Upper lobe of left lung (tissue), 6 donors: ENCODE measurements at regions not wholly inside any gene's neighbourhood (a gene's known extent, or its start where the extent isn't known, plus 50 kb on each side); places are given as distances from the start of the nearest gene placed in this dataset.

Experiments
- ATAC-seq, 2 donors: fragments of 200-7000 bp; cut with Tn5 transposase; one replicate each; pipeline ENCODE4 v1.9.1; 2022; ENCODE audit warnings: mild to moderate bottlenecking in 2 of 2, moderate library complexity in 2 of 2; ENCODE audit not compliant: low FRiP score in 2 of 2
- DNase-seq, 2 donors: peaks; one replicate each; pipeline ENCODE4 v3.0.0-alpha.2; 2019 to 2020
- H3K27ac ChIP-seq, 4 donors: fragments of 200-600 bp; sonication (generic); one replicate each; pipeline ENCODE4 v1.5.1; 2016 to 2019
- H3K27me3 ChIP-seq, 4 donors: fragments of 200-600 bp; sonication (generic); one replicate each; pipeline ENCODE4 v1.5.1; 2017 to 2019
- H3K36me3 ChIP-seq, 4 donors: fragments of 200-600 bp; sonication (generic); one replicate each; pipeline ENCODE4 v1.5.1; 2016 to 2019
- H3K4me1 ChIP-seq, 4 donors: fragments of 200-600 bp; sonication (generic); one replicate each; pipeline ENCODE4 v1.5.1; 2018 to 2019
- H3K4me3 ChIP-seq, 4 donors: fragments of 200-600 bp; sonication (generic); one replicate each; pipeline ENCODE4 v1.5.1; 2017 to 2019; ENCODE audit warnings: mild to moderate bottlenecking in 2 of 4, moderate library complexity in 1 of 4
- H3K9me3 ChIP-seq, 4 donors: fragments of 200-600 bp; sonication (generic); one replicate each; pipeline ENCODE4 v1.5.1; 2018 to 2019
- EP300 ChIP-seq, 4 donors: sonication (generic); formaldehyde crosslinking; IDR thresholded peaks; one replicate each; pipeline ENCODE4 v1.5.1; 2017; ENCODE audit warnings: antibody characterized with exemption in 4 of 4, control low read depth in 2 of 4
- POLR2A ChIP-seq, 4 donors: fragments of 450-650 bp; IDR thresholded peaks; one replicate each; pipeline ENCODE4 v1.5.1; 2016 to 2017; ENCODE audit warnings: antibody characterized with exemption in 4 of 4, mild to moderate bottlenecking in 2 of 4
- POLR2AphosphoS5 ChIP-seq, 2 donors: sonication (generic); formaldehyde crosslinking; IDR thresholded peaks; one replicate each; pipeline ENCODE4 v1.5.1; 2017; ENCODE audit warnings: antibody characterized with exemption in 2 of 2
- WGBS, 2 donors: methylation state at CpG; one replicate each; pipeline ENCODE4 v1.1.5; 2017 to 2018; 5-methylcytosine and 5-hydroxymethylcytosine counted together
- TF ChIP-seq, protein P1 (sequence below), 6 experiments: fragments of 450-650 bp in 4 of 6; fragments of 200-600 bp in 2 of 6; sonication (generic) in 2 of 6; IDR thresholded peaks; one replicate each; pipeline ENCODE4 v1.5.1; 2016 to 2019; ENCODE audit warnings: antibody characterized with exemption in 6 of 6
- donor health status: DM: no; HTN: no; CAD: no; lungs with moderate emphysema.
- donor health status: DM: no; HTN: yes; CAD: no; lungs with severe emphysema.

DNA sequence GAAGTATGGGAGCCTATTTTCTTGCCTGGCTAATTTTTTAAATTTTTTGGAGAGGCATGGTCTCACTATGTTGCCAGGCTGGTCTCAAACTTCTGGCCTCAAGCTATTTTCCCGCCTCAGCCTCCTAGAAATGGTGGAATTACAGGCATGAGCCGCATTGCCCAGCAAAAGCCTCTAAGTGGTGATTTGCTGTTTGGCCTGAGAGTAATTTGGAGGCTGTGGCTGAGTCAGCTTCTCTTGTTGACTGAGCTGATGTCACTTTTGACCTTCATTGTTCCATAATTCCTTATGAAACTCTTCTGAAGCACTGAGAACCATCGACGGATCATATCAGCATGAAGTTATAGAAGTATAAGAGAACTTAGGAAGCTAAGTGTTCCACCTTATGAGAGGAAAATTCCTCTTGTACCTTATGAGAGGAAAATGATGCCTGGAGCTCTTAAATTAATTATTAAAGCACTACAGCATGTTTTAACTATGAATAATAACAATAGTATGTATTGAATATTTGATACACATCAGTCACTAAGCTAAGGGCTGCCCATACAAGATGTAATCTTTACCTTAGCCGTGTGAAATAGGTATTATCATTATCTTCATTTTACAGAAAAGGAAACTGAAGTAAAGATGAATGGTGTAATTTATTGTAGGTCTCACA lies 220.8 kb upstream of the MON1B start:
- Histone ChIP-seq H3K36me3 (no peaks in the 10 kb centered on the region), H3K4me3 (no peak overlapping the region), H3K4me1 (no peaks in the 10 kb centered on the region), H3K9me3 (no peaks in the 10 kb centered on the region), H3K27ac (no peak overlapping the region), H3K27me3 (no peaks in the 10 kb centered on the region)
- TF ChIP-seq, protein P1, sequence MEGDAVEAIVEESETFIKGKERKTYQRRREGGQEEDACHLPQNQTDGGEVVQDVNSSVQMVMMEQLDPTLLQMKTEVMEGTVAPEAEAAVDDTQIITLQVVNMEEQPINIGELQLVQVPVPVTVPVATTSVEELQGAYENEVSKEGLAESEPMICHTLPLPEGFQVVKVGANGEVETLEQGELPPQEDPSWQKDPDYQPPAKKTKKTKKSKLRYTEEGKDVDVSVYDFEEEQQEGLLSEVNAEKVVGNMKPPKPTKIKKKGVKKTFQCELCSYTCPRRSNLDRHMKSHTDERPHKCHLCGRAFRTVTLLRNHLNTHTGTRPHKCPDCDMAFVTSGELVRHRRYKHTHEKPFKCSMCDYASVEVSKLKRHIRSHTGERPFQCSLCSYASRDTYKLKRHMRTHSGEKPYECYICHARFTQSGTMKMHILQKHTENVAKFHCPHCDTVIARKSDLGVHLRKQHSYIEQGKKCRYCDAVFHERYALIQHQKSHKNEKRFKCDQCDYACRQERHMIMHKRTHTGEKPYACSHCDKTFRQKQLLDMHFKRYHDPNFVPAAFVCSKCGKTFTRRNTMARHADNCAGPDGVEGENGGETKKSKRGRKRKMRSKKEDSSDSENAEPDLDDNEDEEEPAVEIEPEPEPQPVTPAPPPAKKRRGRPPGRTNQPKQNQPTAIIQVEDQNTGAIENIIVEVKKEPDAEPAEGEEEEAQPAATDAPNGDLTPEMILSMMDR (IDR thresholded peaks at IDR 0.05) = no peak
- TF ChIP-seq EP300 (IDR thresholded peaks at IDR 0.05) = no peak
- no peak for TF ChIP-seq POLR2AphosphoS5 (IDR thresholded peaks at IDR 0.05)
- TF ChIP-seq POLR2A (IDR thresholded peaks at IDR 0.05) = no peak
- no peak for ATAC-seq
- DNase-seq = no peak
- 81 to 87% methylated on average over 5 of the region's 5 CpGs for WGBS, 2 donors

DNA sequence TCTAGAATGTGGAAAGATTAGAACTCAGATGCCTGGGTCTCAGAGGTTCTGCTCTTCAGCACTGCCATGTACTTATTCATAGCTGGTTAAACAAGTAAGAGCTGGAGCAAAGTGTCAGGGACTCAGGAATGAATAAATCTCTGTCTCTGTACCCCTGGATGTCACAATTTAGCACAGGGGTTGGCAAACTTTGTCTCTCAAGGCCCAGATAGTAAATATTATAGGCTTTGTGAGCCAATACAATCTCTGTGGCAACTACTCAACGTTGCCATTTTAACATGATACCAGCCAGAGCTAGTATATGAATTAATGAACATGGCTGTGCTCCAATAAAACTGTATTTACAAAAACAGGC lies 220.3 kb upstream of the MON1B start:
- H3K36me3 ChIP-seq = no peaks in the 10 kb centered on the region
- ATAC-seq (no peak), DNase-seq (no peak)
- no peak for TF ChIP-seq POLR2AphosphoS5 (IDR thresholded peaks at IDR 0.05)
- TF ChIP-seq, protein P1 (IDR thresholded peaks at IDR 0.05) = no peak
- TF ChIP-seq POLR2A (IDR thresholded peaks at IDR 0.05) = no peak
- TF ChIP-seq EP300 (IDR thresholded peaks at IDR 0.05) = no peak
- no peaks in the 10 kb centered on the region for H3K4me1 ChIP-seq
- no peaks in the 10 kb centered on the region for H3K9me3 ChIP-seq
- no peak overlapping the region for H3K27ac ChIP-seq
- H3K27me3 ChIP-seq = no peaks in the 10 kb centered on the region
- WGBS, 2 donors = 41 to 56% methylated on average over 1 of the region's 1 CpG
- no peak overlapping the region for H3K4me3 ChIP-seq

DNA sequence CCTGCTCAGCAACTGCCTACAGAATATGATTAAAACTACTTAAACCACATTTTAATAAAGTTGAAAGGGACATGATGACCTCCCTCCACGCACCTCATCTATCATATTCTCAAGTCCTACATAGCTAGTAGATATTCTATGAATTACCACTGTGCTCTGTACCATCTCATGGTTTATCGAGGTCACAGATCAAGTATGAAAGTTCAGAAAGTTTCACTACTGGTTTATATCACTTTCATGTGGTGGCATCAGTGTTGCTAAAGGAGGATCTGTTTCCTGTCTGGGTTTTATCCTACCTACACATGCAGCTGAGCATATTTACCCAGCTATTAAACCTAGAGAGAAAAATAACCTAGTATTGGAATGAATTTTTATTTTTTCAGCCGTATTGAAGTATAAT lies 214.9 kb upstream of the MON1B start:
- 80 to 88% methylated on average over 3 of the region's 3 CpGs for WGBS, 2 donors
- no peak for DNase-seq
- ATAC-seq = no peak
- no peaks in the 10 kb centered on the region for H3K27me3 ChIP-seq
- H3K4me1 ChIP-seq = no peaks in the 10 kb centered on the region
- H3K4me3 ChIP-seq = no peak overlapping the region
- no peak overlapping the region for H3K27ac ChIP-seq
- H3K9me3 ChIP-seq = no peaks in the 10 kb centered on the region
- H3K36me3 ChIP-seq = no peaks in the 10 kb centered on the region
- TF ChIP-seq POLR2AphosphoS5 (IDR thresholded peaks at IDR 0.05) (no peak), POLR2A (IDR thresholded peaks at IDR 0.05) (no peak), EP300 (IDR thresholded peaks at IDR 0.05) (no peak)
- TF ChIP-seq, protein P1 (IDR thresholded peaks at IDR 0.05) = no peak

DNA sequence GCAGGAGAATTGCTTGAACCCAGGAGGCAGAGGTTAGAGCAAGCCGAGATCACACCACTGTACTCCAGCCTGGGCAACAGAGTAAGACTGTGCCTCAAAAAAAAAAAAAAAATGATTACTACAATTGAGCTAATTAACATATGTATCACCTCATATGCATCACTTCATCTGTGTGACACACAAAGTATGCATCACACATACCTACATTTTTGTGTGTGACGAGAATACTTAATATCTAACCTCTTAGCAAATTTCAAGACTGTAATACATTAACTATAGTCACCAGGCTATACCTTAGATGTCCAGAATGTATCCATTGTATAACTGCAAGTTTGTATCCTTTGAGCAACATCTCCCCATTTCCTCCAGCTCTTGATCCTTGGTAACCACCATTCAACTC lies 214.2 kb upstream of the MON1B start:
- TF ChIP-seq, protein P1 (IDR thresholded peaks at IDR 0.05) = no peak
- TF ChIP-seq POLR2AphosphoS5 (IDR thresholded peaks at IDR 0.05) (no peak), EP300 (IDR thresholded peaks at IDR 0.05) (no peak), POLR2A (IDR thresholded peaks at IDR 0.05) (no peak)
- Histone ChIP-seq H3K27me3 (no peaks in the 10 kb centered on the region), H3K9me3 (no peaks in the 10 kb centered on the region), H3K27ac (no peak overlapping the region), H3K36me3 (no peaks in the 10 kb centered on the region), H3K4me1 (no peaks in the 10 kb centered on the region), H3K4me3 (no peak overlapping the region)
- no peak for DNase-seq
- ATAC-seq = no peak
- WGBS, 2 donors = 86 to 88% methylated on average over 2 of the region's 2 CpGs

DNA sequence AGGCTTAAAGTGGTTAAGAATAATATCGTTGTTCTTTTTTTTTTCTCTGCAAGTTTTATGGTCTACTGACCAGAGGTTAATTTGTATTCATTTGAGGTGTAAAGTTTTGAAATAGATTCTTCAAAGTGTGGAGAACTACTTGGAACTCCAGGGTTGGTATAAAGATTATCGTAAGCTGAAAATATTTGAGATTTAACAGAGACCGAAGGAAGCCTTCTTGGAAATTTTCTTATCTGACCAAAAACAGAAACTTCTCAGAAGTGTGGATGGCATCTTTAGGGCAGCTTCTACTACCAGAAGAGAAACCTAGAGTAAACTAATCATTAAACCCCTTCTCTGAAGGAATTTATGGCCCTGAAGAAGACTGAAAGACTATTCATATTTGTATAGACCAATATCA lies 206.8 kb upstream of the MON1B start:
- no peaks in the 10 kb centered on the region for H3K36me3 ChIP-seq
- WGBS, 2 donors = 89 to 90% methylated on average over 3 of the region's 3 CpGs
- no peaks in the 10 kb centered on the region for H3K27me3 ChIP-seq
- no peaks in the 10 kb centered on the region for H3K4me1 ChIP-seq
- no peak for ATAC-seq
- TF ChIP-seq EP300 (IDR thresholded peaks at IDR 0.05) (no peak), POLR2A (IDR thresholded peaks at IDR 0.05) (no peak), POLR2AphosphoS5 (IDR thresholded peaks at IDR 0.05) (no peak)
- TF ChIP-seq, protein P1 (IDR thresholded peaks at IDR 0.05) = no peak
- H3K4me3 ChIP-seq = no peak overlapping the region
- no peak for DNase-seq
- no peak overlapping the region for H3K27ac ChIP-seq
- H3K9me3 ChIP-seq = no peaks in the 10 kb centered on the region
